AG04450 (cell line): ENCODE measurements at regions not wholly inside any gene's neighbourhood (a gene's known extent, or its start where the extent isn't known, plus 50 kb on each side); places are given as distances from the start of the nearest gene placed in this dataset.

Experiments used
- CTCF ChIA-PET: fragments of 300-600, 350-600 bp; formaldehyde crosslinking; extraction: SDS; loops from one replicate; lab custom pipeline; 2022; ENCODE audit warnings: antibody characterized with exemption, inconsistent platforms; lab: Charles Lee
- POLR2A ChIA-PET: fragments of 350-600 bp; formaldehyde crosslinking; extraction: SDS; loops from one replicate; lab custom pipeline; 2021; ENCODE audit warnings: antibody characterized with exemption, inconsistent platforms; lab: Yijun Ruan, JAX
- DNase-seq: peaks from one replicate; pipeline ENCODE4 v3.0.0-alpha.2; 2011; ENCODE audit warnings: low read depth, low spot score
- H3K27ac ChIP-seq: one replicate; pipeline ENCODE4 v1.5.1; 2012; ENCODE audit warnings: low read depth, low read length, control low read depth
- H3K27me3 ChIP-seq: one replicate; pipeline ENCODE4 v1.6.0; 2012; ENCODE audit warnings: low read length; ENCODE audit not compliant: control insufficient read depth, insufficient read depth
- H3K4me3 ChIP-seq: 2 replicates; pipeline ENCODE4 v1.5.1; 2011; ENCODE audit warnings: mild to moderate bottlenecking, low read depth, low read length, control low read depth
- H3K9me3 ChIP-seq: 2 replicates; pipeline ENCODE4 v1.5.1; 2012; ENCODE audit warnings: low read length; ENCODE audit not compliant: control insufficient read depth, insufficient read depth
- CTCF ChIP-seq: IDR thresholded peaks from 2 replicates; pipeline ENCODE4 v1.5.1; 2011; ENCODE audit warnings: low read depth, low read length, control low read depth, inconsistent platforms

GRCh38 chr9:108469654-108470053, 386.1 kb downstream of the ACTL7B start:
- no peak for TF ChIP-seq CTCF
- Histone ChIP-seq H3K27me3 (no peaks in the 10 kb centered on the region), H3K4me3 (no peak overlapping the region), H3K9me3 (no peaks in the 10 kb centered on the region), H3K27ac (no peak overlapping the region)
- no peak for DNase-seq
- CTCF ChIA-PET: interaction anchor here (0.5 to 1.1 kb wide), 2 partner anchors 11 to 89 kb away, joined by 3 read pairs; no protein-coding TSS in a partner anchor
- POLR2A ChIA-PET: no interaction called here

GRCh38 chr9:108468364-108468763, 387.4 kb downstream of the ACTL7B start:
- H3K9me3 ChIP-seq: no peaks in the 10 kb centered on the region
- ChIA-PET CTCF (interaction anchor here (0.5 to 1.5 kb wide), 7 partner anchors 9 to 1000 kb away, joined by 3 to 5 read pairs (median 3); no protein-coding TSS in a partner anchor), POLR2A (interaction anchor here (1.8 kb wide), 1 partner anchor 24 kb away, joined by 4 read pairs; no protein-coding TSS in a partner anchor)
- no peaks in the 10 kb centered on the region for H3K27me3 ChIP-seq
- DNase-seq: no peak
- H3K27ac ChIP-seq: no peak overlapping the region
- no peak overlapping the region for H3K4me3 ChIP-seq
- peak; percentile 45 for TF ChIP-seq CTCF

GRCh38 chr9:108467653-108468324, 388.0 kb downstream of the ACTL7B start:
- no peak for DNase-seq
- Histone ChIP-seq H3K4me3 (no peak overlapping the region), H3K9me3 (no peaks in the 10 kb centered on the region), H3K27me3 (no peaks in the 10 kb centered on the region), H3K27ac (no peak overlapping the region)
- peak; percentile 11 for TF ChIP-seq CTCF
- ChIA-PET CTCF (interaction anchor here (0.9 to 1.5 kb wide), 6 partner anchors 10 to 294 kb away, joined by 3 to 5 read pairs (median 3); no protein-coding TSS in a partner anchor), POLR2A (interaction anchor here (1.8 kb wide), 1 partner anchor 23 kb away, joined by 4 read pairs; no protein-coding TSS in a partner anchor)

GRCh38 chr9:108467161-108467560, 388.6 kb downstream of the ACTL7B start:
- Histone ChIP-seq H3K27me3 (no peaks in the 10 kb centered on the region), H3K27ac (no peak overlapping the region), H3K4me3 (no peak overlapping the region), H3K9me3 (no peaks in the 10 kb centered on the region)
- TF ChIP-seq CTCF: no peak
- ChIA-PET CTCF (interaction anchor here (0.9 to 1.5 kb wide), 2 partner anchors 11 to 13 kb away, joined by 3 to 5 read pairs; no protein-coding TSS in a partner anchor), POLR2A (interaction anchor here (1.8 kb wide), 1 partner anchor 23 kb away, joined by 4 read pairs; no protein-coding TSS in a partner anchor)
- no peak for DNase-seq

- H3K9me3 ChIP-seq: no peaks in the 10 kb centered on the region
- H3K27me3 ChIP-seq: no peaks in the 10 kb centered on the region
- no peak overlapping the region for H3K4me3 ChIP-seq
- ChIA-PET CTCF (no interaction called here), POLR2A (no interaction called here)
- DNase-seq: no peak
- no peak overlapping the region for H3K27ac ChIP-seq
- no peak for TF ChIP-seq CTCF
These were observed 389.5 kb downstream of the ACTL7B start for GRCh38 chr9:108466304-108466703.
